PC-3 (cell line): ENCODE measurements at regions not wholly inside any gene's neighbourhood (a gene's known extent, or its start where the extent isn't known, plus 50 kb on each side); places are given as distances from the start of the nearest gene placed in this dataset.
A peak's percentile ranks its signal among the peaks of the same experiment; 100 is the strongest.

ENCODE experiments used
- ATAC-seq: fragments of 200-7000 bp; cut with Tn5 transposase; 2 replicates; pipeline ENCODE4 v1.9.1; 2020; ENCODE audit warnings: mild to moderate bottlenecking, moderate library complexity
- BruUV-seq: library from RNA; stranded (reverse); fragments of 400-500 nt; replicated peaks from 2 replicates; lab custom pipeline; 2021; lab: Mats Ljungman, UMichigan
- CTCF ChIA-PET: fragments of 300-600 bp; sonication (Branson Sonifier 250); formaldehyde crosslinking; loops from one replicate; lab custom pipeline; 2022; ENCODE audit warnings: antibody characterized with exemption; lab: Charles Lee
- POLR2A ChIA-PET: fragments of 300-600 bp; sonication (Branson Sonifier 250); formaldehyde crosslinking; loops from one replicate; lab custom pipeline; 2022; ENCODE audit warnings: antibody characterized with exemption; ENCODE audit not compliant: unreplicated experiment; lab: Charles Lee
- DNase-seq: peaks from one replicate; pipeline ENCODE4 v3.0.0-alpha.2; 2015
- H2AFZ ChIP-seq: fragments of 300-600 bp; sonication (generic); 2 replicates; pipeline ENCODE4 v1.6.0; 2016; ENCODE audit warnings: antibody characterized with exemption, low read length
- H3F3A ChIP-seq: fragments of 300-600 bp; sonication (generic); one replicate; pipeline ENCODE4 v1.6.0; 2017; ENCODE audit warnings: antibody characterized with exemption, low read length, control low read depth, mild to moderate bottlenecking; ENCODE audit not compliant: unreplicated experiment
- H3K27ac ChIP-seq: fragments of 300-600 bp; sonication (generic); 2 replicates; pipeline ENCODE4 v1.5.1; 2016; ENCODE audit warnings: mild to moderate bottlenecking, low read length
- H3K27me3 ChIP-seq: fragments of 300-600 bp; sonication (generic); 2 replicates; pipeline ENCODE4 v1.6.1; 2016; ENCODE audit warnings: low read length, mixed read lengths
- H3K36me3 ChIP-seq: fragments of 300-600 bp; sonication (generic); 2 replicates; pipeline ENCODE4 v1.6.1; 2016; ENCODE audit warnings: low read depth, mixed run types, low read length, mixed read lengths
- H3K4me1 ChIP-seq: fragments of 300-600 bp; sonication (generic); 2 replicates; pipeline ENCODE4 v1.5.1; 2016; ENCODE audit warnings: low read length; ENCODE audit not compliant: insufficient read depth
- H3K4me2 ChIP-seq: fragments of 300-600 bp; sonication (generic); 2 replicates; pipeline ENCODE4 v1.6.0; 2016; ENCODE audit warnings: low read length
- H3K4me3 ChIP-seq: fragments of 300-600 bp; sonication (generic); 2 replicates; pipeline ENCODE4 v1.5.1; 2016; ENCODE audit warnings: mild to moderate bottlenecking, low read length, mixed read lengths
- H3K79me2 ChIP-seq: fragments of 300-600 bp; sonication (generic); 2 replicates; pipeline ENCODE4 v1.6.1; 2017; ENCODE audit warnings: low read length, mixed read lengths
- H3K9ac ChIP-seq: fragments of 300-600 bp; sonication (generic); 2 replicates; pipeline ENCODE4 v1.6.0; 2016; ENCODE audit warnings: mild to moderate bottlenecking, low read length
- H3K9me2 ChIP-seq: fragments of 300-600 bp; sonication (generic); replicated peaks from 2 replicates; pipeline ENCODE4 v1.6.1; 2016; ENCODE audit warnings: mixed run types, low read length, mixed read lengths
- H3K9me3 ChIP-seq: fragments of 300-600 bp; sonication (generic); 2 replicates; pipeline ENCODE4 v1.6.1; 2016; ENCODE audit warnings: low read length, mixed read lengths
- H4K20me1 ChIP-seq: fragments of 300-600 bp; sonication (generic); 2 replicates; pipeline ENCODE4 v1.6.1; 2016; ENCODE audit warnings: low read length, mixed read lengths
- EZH2 ChIP-seq: fragments of 300-600 bp; sonication (generic); IDR thresholded peaks from one replicate; pipeline ENCODE4 v1.6.1; 2017; ENCODE audit warnings: antibody characterized with exemption, mild to moderate bottlenecking, low read length; ENCODE audit not compliant: unreplicated experiment
- EZH2phosphoT487 ChIP-seq: fragments of 300-600 bp; sonication (generic); IDR thresholded peaks from 2 replicates; pipeline ENCODE4 v1.6.1; 2018; ENCODE audit warnings: mild to moderate bottlenecking, antibody characterized with exemption, low read length, borderline replicate concordance
- intact Hi-C: fragments of 100-400 bp; cut with micrococcal nuclease; formaldehyde crosslinking; loops from 2 replicates; pipeline ENCODE4 v1.9.0; 2023
- TF ChIP-seq, protein P1 (sequence below): fragments of 300-600 bp; sonication (generic); conservative IDR thresholded peaks from 2 replicates; pipeline ENCODE4 v1.5.1; 2017; ENCODE audit warnings: antibody characterized with exemption, low read depth, mild to moderate bottlenecking, low read length

DNA sequence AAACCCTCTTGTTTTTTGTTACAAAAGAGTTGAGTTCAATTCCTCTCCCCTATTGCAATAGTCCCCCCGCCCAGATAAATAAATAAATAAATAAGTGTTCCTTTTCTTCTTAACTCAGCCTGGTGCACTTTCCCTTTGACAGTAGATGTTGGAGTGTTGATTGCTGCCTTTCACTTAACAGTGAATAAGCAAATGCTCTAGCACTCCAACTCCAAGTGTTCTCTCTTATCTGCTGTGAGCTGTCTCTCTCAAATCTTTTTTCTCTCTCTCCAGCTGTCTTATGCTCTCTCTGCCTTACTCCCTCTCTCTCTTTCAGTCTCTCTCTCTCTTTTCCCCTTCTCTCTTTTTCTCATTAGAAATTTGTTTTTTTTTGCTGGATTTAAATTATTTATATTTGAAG, 216.7 kb downstream of the TMX3 start:
- Histone ChIP-seq H3K27ac (no peak overlapping the region), H3K4me3 (no peak overlapping the region), H3K79me2 (no peaks in the 10 kb centered on the region), H3K9me3 (no peaks in the 10 kb centered on the region), H4K20me1 (no peaks in the 10 kb centered on the region), H3K27me3 (no peaks in the 10 kb centered on the region), H3K36me3 (no peaks in the 10 kb centered on the region), H3K9me2 (no peaks in the 10 kb centered on the region), H3F3A (no peaks in the 10 kb centered on the region), H3K4me1 (peaks cover 17% of the 10 kb centered on the region), H3K9ac (no peak overlapping the region), H3K4me2 (no peak overlapping the region), H2AFZ (no peak overlapping the region)
- DNase-seq (no peak), ATAC-seq (no peak)
- TF ChIP-seq EZH2phosphoT487 (no peak), EZH2 (no peak)
- TF ChIP-seq, protein P1, sequence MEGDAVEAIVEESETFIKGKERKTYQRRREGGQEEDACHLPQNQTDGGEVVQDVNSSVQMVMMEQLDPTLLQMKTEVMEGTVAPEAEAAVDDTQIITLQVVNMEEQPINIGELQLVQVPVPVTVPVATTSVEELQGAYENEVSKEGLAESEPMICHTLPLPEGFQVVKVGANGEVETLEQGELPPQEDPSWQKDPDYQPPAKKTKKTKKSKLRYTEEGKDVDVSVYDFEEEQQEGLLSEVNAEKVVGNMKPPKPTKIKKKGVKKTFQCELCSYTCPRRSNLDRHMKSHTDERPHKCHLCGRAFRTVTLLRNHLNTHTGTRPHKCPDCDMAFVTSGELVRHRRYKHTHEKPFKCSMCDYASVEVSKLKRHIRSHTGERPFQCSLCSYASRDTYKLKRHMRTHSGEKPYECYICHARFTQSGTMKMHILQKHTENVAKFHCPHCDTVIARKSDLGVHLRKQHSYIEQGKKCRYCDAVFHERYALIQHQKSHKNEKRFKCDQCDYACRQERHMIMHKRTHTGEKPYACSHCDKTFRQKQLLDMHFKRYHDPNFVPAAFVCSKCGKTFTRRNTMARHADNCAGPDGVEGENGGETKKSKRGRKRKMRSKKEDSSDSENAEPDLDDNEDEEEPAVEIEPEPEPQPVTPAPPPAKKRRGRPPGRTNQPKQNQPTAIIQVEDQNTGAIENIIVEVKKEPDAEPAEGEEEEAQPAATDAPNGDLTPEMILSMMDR, result no peak
- no TSS peak for BruUV-seq
- ChIA-PET POLR2A (no interaction called here), CTCF (no interaction called here)
- intact Hi-C loops, result no loop called here

DNA sequence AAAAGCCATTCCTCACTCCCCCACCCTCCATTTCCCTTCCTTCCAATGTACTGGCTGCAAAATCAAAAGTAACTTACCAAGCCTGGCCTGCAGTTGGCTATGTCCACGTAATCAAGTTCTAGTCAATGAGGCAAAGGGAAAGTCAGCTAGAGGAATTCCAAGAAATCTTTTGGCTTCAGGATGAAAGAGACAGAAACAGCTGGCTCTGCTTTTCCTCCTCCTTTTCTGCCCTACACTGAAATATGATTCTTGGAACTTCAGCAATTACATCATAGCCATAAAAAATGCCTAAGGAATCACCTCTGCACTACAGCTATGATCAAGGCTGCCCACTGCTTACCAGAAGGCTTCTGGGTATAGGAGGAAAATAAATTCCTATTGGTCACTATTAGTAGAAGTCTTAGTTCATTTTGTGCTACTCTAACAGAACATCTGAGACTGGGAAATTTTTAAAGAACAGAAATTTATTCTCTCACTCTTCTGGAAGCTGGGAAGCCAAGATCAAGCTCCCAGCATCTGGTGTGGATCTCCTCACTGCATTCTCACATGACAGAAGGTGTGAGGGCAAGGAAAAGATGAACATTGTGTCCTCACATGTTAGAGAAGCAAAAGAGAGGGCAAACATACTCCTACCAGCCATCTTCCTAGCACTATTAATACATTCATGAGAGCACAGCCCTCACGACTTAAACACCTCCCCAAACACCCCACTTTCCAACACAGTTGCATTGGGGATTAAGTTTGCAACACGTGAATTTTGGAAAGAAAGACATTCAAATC, 219.9 kb downstream of the TMX3 start:
- H3K4me1 ChIP-seq, result peaks cover 12% of the 10 kb centered on the region
- no peak overlapping the region for H2AFZ ChIP-seq
- no peak for TF ChIP-seq EZH2phosphoT487
- TF ChIP-seq, protein P1, result no peak
- no peak for TF ChIP-seq EZH2
- no peaks in the 10 kb centered on the region for H3F3A ChIP-seq
- no peak overlapping the region for H3K27ac ChIP-seq
- no peak overlapping the region for H3K4me3 ChIP-seq
- no peaks in the 10 kb centered on the region for H4K20me1 ChIP-seq
- DNase-seq (peak; percentile 25), ATAC-seq (peak; percentile 50; the same call in 1 of the 2 replicates)
- H3K79me2 ChIP-seq, result no peaks in the 10 kb centered on the region
- BruUV-seq, result no TSS peak
- POLR2A ChIA-PET, result no interaction called here
- H3K27me3 ChIP-seq, result no peaks in the 10 kb centered on the region
- H3K9me3 ChIP-seq, result no peaks in the 10 kb centered on the region
- H3K9ac ChIP-seq, result no peak overlapping the region
- CTCF ChIA-PET, result interaction anchor here (0.6 kb wide), 1 partner anchor 61 kb away, joined by 3 read pairs; no protein-coding TSS in a partner anchor
- H3K9me2 ChIP-seq, result no peaks in the 10 kb centered on the region
- intact Hi-C loops, result no loop called here
- H3K36me3 ChIP-seq, result no peaks in the 10 kb centered on the region
- no peak overlapping the region for H3K4me2 ChIP-seq
